ENCODE measurements at regions not wholly inside any gene's neighbourhood (a gene's known extent, or its start where the extent isn't known, plus 50 kb on each side); places are given as distances from the start of the nearest gene placed in this dataset.

- TF ChIP-seq, protein P1, sequence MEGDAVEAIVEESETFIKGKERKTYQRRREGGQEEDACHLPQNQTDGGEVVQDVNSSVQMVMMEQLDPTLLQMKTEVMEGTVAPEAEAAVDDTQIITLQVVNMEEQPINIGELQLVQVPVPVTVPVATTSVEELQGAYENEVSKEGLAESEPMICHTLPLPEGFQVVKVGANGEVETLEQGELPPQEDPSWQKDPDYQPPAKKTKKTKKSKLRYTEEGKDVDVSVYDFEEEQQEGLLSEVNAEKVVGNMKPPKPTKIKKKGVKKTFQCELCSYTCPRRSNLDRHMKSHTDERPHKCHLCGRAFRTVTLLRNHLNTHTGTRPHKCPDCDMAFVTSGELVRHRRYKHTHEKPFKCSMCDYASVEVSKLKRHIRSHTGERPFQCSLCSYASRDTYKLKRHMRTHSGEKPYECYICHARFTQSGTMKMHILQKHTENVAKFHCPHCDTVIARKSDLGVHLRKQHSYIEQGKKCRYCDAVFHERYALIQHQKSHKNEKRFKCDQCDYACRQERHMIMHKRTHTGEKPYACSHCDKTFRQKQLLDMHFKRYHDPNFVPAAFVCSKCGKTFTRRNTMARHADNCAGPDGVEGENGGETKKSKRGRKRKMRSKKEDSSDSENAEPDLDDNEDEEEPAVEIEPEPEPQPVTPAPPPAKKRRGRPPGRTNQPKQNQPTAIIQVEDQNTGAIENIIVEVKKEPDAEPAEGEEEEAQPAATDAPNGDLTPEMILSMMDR (IDR thresholded peaks at IDR 0.05) = no peak
- TF ChIP-seq POLR2A (IDR thresholded peaks at IDR 0.05) = no peak
Observed at GRCh38 chr6:22067671-22068070, 229.2 kb downstream of the PRL start.

Measured in adrenal gland (tissue), 5 donors.